ENCODE measurements at regions not wholly inside any gene's neighbourhood (a gene's known extent, or its start where the extent isn't known, plus 50 kb on each side); places are given as distances from the start of the nearest gene placed in this dataset.

DNA sequence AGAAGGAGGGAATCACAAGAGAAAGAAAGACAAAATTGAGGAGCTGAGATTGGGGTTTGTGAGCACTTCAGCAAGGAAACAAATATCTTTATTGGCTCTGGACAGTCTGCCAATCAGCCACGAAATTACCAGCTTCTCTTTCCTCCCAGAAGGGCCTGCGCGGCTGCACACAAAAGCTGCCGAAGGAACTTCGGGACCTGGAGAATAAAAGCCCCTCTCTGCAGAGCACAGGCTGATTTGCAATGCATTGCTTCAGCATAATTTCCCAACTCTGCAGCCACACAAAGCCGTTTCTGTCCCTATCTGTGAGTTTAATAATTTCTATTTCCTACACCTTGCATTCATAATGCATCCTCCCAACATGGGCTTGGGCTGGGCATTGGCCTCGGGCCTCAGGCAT, 522.6 kb downstream of the BUD13 start:
- TF ChIP-seq POLR2AphosphoS5 (IDR thresholded peaks at IDR 0.05; ENCODE audit: low read depth, low read length), result no peak
- TF ChIP-seq, protein P1, sequence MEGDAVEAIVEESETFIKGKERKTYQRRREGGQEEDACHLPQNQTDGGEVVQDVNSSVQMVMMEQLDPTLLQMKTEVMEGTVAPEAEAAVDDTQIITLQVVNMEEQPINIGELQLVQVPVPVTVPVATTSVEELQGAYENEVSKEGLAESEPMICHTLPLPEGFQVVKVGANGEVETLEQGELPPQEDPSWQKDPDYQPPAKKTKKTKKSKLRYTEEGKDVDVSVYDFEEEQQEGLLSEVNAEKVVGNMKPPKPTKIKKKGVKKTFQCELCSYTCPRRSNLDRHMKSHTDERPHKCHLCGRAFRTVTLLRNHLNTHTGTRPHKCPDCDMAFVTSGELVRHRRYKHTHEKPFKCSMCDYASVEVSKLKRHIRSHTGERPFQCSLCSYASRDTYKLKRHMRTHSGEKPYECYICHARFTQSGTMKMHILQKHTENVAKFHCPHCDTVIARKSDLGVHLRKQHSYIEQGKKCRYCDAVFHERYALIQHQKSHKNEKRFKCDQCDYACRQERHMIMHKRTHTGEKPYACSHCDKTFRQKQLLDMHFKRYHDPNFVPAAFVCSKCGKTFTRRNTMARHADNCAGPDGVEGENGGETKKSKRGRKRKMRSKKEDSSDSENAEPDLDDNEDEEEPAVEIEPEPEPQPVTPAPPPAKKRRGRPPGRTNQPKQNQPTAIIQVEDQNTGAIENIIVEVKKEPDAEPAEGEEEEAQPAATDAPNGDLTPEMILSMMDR (IDR thresholded peaks at IDR 0.05), result no peak
